ENCODE measurements at regions not wholly inside any gene's neighbourhood (a gene's known extent, or its start where the extent isn't known, plus 50 kb on each side); places are given as distances from the start of the nearest gene placed in this dataset.

DNA sequence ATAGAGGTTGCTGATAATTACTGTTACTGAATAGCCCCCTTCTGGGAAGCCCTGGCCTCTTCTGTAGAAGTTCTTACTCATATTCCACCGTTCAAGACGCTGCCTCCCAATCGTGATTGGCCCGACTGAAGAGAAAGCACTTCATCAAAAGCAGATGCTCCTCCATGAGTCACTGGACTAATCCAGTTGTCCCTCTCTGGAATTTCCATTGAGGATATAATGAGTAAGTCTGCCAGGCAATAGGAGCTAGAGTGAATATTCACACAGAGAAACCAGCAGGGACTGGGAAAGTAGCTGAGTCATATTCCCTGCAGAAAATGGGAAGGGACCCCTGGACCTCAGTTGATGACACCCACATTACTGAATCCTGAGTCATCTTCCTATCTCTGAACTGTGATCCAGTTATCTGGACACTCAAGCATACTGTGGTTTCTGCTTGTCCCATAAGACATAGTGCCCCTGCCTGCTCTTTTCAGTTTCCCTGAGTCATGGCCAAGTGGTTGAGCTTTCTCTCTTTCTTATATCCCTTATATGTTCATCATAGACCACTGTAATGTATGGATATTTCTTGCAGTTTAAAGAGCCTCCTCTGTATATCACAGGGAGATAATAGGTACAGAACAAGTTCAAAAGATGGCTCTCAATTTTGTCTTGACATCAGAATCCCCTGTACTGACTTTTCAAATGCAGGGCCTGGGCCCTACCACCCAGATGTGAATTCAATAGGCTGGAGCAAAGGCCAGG lies 151.2 kb upstream of the CDIN1 start:
- Histone ChIP-seq H3K4me3 (replicated peaks; ENCODE audit: low read depth, low read length) (no peak overlapping the region), H3K27me3 (replicated peaks; ENCODE audit: control insufficient read depth, insufficient read depth, low read length) (no peaks in the 10 kb centered on the region), H3K36me3 (ENCODE audit: control insufficient read depth, insufficient read depth, low read length) (no peaks in the 10 kb centered on the region)
- TF ChIP-seq, protein P1, sequence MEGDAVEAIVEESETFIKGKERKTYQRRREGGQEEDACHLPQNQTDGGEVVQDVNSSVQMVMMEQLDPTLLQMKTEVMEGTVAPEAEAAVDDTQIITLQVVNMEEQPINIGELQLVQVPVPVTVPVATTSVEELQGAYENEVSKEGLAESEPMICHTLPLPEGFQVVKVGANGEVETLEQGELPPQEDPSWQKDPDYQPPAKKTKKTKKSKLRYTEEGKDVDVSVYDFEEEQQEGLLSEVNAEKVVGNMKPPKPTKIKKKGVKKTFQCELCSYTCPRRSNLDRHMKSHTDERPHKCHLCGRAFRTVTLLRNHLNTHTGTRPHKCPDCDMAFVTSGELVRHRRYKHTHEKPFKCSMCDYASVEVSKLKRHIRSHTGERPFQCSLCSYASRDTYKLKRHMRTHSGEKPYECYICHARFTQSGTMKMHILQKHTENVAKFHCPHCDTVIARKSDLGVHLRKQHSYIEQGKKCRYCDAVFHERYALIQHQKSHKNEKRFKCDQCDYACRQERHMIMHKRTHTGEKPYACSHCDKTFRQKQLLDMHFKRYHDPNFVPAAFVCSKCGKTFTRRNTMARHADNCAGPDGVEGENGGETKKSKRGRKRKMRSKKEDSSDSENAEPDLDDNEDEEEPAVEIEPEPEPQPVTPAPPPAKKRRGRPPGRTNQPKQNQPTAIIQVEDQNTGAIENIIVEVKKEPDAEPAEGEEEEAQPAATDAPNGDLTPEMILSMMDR (IDR thresholded peaks at IDR 0.05; ENCODE audit: insufficient read depth, low read length, poor library complexity, severe bottlenecking), result no peak
- no peak for DNase-seq (ENCODE audit: extremely low read depth, insufficient read length)

DNA sequence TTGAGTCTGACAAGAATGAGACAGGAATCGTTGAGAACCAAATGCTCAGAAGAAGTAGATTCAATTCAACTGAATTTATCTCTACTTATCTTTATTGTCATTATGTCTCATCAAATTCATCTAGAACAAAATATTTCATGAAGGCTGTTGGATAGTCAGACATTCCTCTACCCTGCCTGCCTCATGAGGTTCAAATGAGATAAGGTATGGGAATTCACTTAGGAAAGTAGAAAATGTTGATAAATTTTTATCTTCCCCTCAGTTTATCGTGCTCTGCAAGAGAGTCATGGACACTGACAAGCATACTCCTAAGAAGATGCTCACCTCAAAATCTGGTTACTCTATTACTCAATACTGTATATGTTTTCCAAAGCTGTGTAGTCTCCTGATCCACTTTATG lies 149.7 kb upstream of the CDIN1 start:
- Histone ChIP-seq H3K27me3 (replicated peaks; ENCODE audit: control insufficient read depth, insufficient read depth, low read length) (no peaks in the 10 kb centered on the region), H3K36me3 (ENCODE audit: control insufficient read depth, insufficient read depth, low read length) (no peaks in the 10 kb centered on the region), H3K4me3 (replicated peaks; ENCODE audit: low read depth, low read length) (no peak overlapping the region)
- DNase-seq (ENCODE audit: extremely low read depth, insufficient read length), result no peak
- TF ChIP-seq, protein P1 (IDR thresholded peaks at IDR 0.05; ENCODE audit: insufficient read depth, low read length, poor library complexity, severe bottlenecking), result no peak

DNA sequence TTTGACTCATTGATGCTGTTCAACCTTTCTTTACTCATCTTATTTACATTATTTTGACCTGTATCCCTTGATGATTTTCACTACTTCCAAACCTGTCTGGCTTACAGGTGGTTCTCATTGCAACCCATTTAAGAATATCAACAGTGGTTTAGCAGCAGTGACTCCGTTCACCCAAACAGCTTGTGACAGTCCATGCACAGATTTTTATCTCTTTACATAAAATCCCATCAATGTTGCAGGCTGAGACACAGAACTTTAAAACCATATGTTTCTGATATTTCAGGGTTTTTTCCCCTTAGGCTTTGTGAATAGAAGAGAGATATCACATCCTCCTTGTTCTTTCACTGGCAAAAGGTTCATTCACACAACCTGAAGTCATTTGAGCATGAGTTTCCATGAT lies 149.1 kb upstream of the CDIN1 start:
- no peak for DNase-seq (ENCODE audit: extremely low read depth, insufficient read length)
- H3K4me3 ChIP-seq (replicated peaks; ENCODE audit: low read depth, low read length), result no peak overlapping the region
- no peaks in the 10 kb centered on the region for H3K36me3 ChIP-seq (ENCODE audit: control insufficient read depth, insufficient read depth, low read length)
- TF ChIP-seq, protein P1 (IDR thresholded peaks at IDR 0.05; ENCODE audit: insufficient read depth, low read length, poor library complexity, severe bottlenecking), result no peak
- H3K27me3 ChIP-seq (replicated peaks; ENCODE audit: control insufficient read depth, insufficient read depth, low read length), result no peaks in the 10 kb centered on the region

DNA sequence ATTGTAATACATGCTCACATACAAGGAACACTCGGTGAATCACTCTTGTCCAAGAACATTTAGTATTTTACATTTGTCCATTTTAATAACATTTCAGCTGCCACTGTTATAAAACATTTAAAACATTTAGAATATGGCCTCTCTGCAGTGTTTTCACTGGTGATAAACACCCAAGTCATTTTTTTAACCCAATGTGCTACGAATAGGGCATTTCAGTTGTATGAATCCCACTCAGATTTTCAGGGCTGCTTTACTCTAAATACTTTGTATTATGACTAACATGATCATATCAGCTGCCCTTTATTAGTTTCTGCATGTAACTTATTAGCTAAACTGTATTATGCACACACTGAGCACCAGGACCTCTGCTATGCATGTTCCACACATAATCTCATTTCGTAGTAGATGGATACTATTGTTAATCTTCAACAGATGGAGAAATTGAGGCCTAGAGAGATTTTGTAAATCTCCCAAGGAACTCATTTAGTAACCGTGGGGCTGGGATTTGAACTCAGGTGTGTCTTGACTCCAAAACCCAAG lies 148.6 kb upstream of the CDIN1 start:
- TF ChIP-seq, protein P1 (IDR thresholded peaks at IDR 0.05; ENCODE audit: insufficient read depth, low read length, poor library complexity, severe bottlenecking), result no peak
- Histone ChIP-seq H3K4me3 (replicated peaks; ENCODE audit: low read depth, low read length) (no peak overlapping the region), H3K36me3 (ENCODE audit: control insufficient read depth, insufficient read depth, low read length) (no peaks in the 10 kb centered on the region), H3K27me3 (replicated peaks; ENCODE audit: control insufficient read depth, insufficient read depth, low read length) (no peaks in the 10 kb centered on the region)
- no peak for DNase-seq (ENCODE audit: extremely low read depth, insufficient read length)

DNA sequence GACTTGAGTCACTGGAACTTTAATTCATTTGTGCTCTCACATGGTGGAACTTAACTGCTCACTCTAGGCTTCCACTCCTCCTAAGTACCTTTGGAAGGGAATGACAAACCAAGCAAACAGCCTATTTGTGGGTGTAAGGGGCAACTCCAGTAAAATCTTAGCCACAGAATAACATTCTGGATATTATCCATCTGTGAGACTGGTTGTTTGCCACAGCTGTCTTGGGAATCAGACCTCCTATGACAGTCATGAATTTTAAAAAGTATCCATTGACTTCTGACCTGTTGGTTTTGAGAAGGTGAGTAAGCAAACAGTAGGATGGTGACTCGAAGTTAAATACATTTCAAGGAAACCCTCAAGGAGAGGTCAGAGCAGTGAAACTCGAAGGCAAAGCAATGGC lies 147.3 kb upstream of the CDIN1 start:
- no peaks in the 10 kb centered on the region for H3K36me3 ChIP-seq (ENCODE audit: control insufficient read depth, insufficient read depth, low read length)
- TF ChIP-seq, protein P1 (IDR thresholded peaks at IDR 0.05; ENCODE audit: insufficient read depth, low read length, poor library complexity, severe bottlenecking), result no peak
- H3K4me3 ChIP-seq (replicated peaks; ENCODE audit: low read depth, low read length), result no peak overlapping the region
- no peak for DNase-seq (ENCODE audit: extremely low read depth, insufficient read length)
- H3K27me3 ChIP-seq (replicated peaks; ENCODE audit: control insufficient read depth, insufficient read depth, low read length), result no peaks in the 10 kb centered on the region
